ENCODE measurements at regions not wholly inside any gene's neighbourhood (a gene's known extent, or its start where the extent isn't known, plus 50 kb on each side); places are given as distances from the start of the nearest gene placed in this dataset.

DNA sequence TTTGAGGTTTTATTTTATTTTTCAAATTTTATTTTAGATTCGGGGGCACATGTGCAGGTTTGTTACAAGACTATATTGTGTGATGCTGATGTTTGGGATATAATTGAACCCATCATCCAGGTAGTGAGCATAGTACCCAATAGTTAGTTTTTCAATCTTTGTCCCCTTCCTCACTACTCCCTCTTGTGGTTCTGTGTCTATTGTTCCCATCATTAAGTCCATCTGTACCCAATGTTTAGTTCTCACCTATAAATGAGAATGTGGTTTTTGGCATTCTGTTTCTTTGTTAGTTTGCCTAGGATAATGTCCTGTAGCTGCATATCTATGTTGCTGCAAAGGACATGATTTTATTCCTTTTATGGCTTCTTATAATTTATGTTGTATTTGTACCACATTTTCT, 767.2 kb upstream of the ADGRL3 start:
- Histone ChIP-seq H3K4me3 (ENCODE audit: low read depth, low read length) (no peak overlapping the region), H3K27me3 (ENCODE audit: control insufficient read depth, insufficient read depth, low read length) (no peaks in the 10 kb centered on the region), H3K36me3 (ENCODE audit: control insufficient read depth, insufficient read depth, low read length) (no peaks in the 10 kb centered on the region)
- DNase-seq (ENCODE audit: low read depth), result no peak
- POLR2A ChIA-PET, result no interaction called here
- TF ChIP-seq, protein P1, sequence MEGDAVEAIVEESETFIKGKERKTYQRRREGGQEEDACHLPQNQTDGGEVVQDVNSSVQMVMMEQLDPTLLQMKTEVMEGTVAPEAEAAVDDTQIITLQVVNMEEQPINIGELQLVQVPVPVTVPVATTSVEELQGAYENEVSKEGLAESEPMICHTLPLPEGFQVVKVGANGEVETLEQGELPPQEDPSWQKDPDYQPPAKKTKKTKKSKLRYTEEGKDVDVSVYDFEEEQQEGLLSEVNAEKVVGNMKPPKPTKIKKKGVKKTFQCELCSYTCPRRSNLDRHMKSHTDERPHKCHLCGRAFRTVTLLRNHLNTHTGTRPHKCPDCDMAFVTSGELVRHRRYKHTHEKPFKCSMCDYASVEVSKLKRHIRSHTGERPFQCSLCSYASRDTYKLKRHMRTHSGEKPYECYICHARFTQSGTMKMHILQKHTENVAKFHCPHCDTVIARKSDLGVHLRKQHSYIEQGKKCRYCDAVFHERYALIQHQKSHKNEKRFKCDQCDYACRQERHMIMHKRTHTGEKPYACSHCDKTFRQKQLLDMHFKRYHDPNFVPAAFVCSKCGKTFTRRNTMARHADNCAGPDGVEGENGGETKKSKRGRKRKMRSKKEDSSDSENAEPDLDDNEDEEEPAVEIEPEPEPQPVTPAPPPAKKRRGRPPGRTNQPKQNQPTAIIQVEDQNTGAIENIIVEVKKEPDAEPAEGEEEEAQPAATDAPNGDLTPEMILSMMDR (IDR thresholded peaks at IDR 0.05; ENCODE audit: insufficient read depth, low read depth, low read length), result no peak
- CTCF ChIA-PET, result no interaction called here

DNA sequence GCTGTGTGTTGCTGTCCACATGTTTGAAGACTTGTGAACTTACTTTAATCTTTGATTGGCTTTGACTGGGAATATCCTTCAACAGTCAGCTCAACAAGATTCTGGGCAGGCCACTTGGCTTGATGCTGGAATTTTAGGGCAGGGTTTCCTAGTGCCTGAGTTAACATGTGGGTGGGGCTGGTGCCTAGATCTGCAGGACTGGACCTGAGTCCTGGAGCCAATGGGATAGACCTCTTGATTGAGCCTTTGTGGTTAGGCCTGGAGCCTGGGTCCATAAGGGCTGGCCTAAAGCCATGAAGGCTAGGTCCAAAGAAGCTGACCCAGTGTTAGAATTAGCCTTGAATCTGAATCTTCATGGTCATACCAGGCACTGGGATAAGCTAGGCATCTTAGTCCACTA, 757.1 kb upstream of the ADGRL3 start:
- Histone ChIP-seq H3K4me3 (ENCODE audit: low read depth, low read length) (no peak overlapping the region), H3K27me3 (ENCODE audit: control insufficient read depth, insufficient read depth, low read length) (no peaks in the 10 kb centered on the region), H3K36me3 (ENCODE audit: control insufficient read depth, insufficient read depth, low read length) (no peaks in the 10 kb centered on the region)
- ChIA-PET CTCF (no interaction called here), POLR2A (no interaction called here)
- no peak for DNase-seq (ENCODE audit: low read depth)
- TF ChIP-seq, protein P1 (IDR thresholded peaks at IDR 0.05; ENCODE audit: insufficient read depth, low read depth, low read length), result no peak

DNA sequence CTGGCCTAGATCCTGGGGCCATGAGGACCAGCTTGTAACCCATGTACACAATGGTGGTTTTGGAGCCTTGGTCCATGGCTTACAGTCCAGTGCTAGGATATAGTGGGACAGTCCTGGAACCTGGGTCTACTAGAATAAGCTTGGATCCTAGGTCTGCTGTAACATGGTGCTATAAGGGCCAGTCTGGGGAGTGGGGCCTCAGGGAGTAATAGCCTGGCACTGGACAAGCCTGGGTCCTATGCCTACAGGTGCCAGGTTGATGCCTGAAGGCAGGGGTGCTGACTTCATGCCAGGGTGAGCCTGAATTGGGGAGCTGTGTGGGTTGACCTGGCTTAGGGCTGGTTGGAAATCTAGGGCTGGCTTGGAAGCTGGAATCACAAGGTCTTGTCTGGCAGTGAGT, 756.3 kb upstream of the ADGRL3 start:
- CTCF ChIA-PET, result no interaction called here
- no peak for DNase-seq (ENCODE audit: low read depth)

DNA sequence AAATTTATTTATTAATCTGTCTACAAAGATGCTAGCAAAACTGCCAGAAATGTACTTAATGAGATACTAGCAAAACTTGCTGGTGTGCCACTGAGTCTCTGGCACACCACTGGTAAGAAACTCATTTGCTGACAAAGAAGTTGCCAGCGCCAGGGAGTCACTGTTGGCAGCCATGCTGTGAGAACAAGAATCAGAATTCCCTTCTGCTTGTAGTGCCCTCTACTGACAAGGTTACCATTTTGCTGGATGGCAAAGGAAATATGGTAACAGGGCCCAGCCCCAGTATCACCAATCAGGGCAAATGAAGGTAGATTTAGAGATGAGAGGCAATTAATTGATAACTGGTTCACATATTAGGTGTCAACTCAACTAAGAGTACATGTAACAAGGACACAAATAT, 750.1 kb upstream of the ADGRL3 start:
- Histone ChIP-seq H3K27me3 (ENCODE audit: control insufficient read depth, insufficient read depth, low read length) (no peaks in the 10 kb centered on the region), H3K36me3 (ENCODE audit: control insufficient read depth, insufficient read depth, low read length) (no peaks in the 10 kb centered on the region), H3K4me3 (ENCODE audit: low read depth, low read length) (no peak overlapping the region)
- TF ChIP-seq, protein P1 (IDR thresholded peaks at IDR 0.05; ENCODE audit: insufficient read depth, low read depth, low read length), result no peak
- DNase-seq (ENCODE audit: low read depth), result no peak
- ChIA-PET POLR2A (no interaction called here), CTCF (no interaction called here)

More for the DNA sequence above, 756.3 kb upstream of the ADGRL3 start:
- Histone ChIP-seq H3K36me3 (ENCODE audit: control insufficient read depth, insufficient read depth, low read length) (no peaks in the 10 kb centered on the region), H3K27me3 (ENCODE audit: control insufficient read depth, insufficient read depth, low read length) (no peaks in the 10 kb centered on the region), H3K4me3 (ENCODE audit: low read depth, low read length) (no peak overlapping the region)
- POLR2A ChIA-PET, result no interaction called here
- TF ChIP-seq, protein P1 (IDR thresholded peaks at IDR 0.05; ENCODE audit: insufficient read depth, low read depth, low read length), result no peak

DNA sequence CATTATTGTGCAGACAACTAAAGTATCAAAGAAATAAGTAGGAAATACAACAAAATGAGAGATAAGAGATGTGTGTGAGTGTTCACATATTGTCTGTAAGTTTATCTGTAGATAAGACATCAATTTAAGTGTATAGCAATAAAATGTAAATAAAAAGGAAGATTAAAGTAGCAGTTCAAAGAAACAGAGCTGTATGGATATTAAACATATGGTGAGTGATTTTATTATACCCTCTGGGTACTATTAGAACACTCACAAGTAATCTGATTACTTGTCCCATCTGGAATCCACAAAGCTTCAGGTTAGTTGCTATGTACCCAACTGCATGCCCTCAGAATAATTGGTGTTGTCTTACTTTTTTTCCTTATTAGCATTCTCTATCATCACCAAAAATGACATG, 747.9 kb upstream of the ADGRL3 start:
- ChIA-PET POLR2A (no interaction called here), CTCF (interaction anchor here (1.9 kb wide), 1 partner anchor 12 kb away, joined by 9 read pairs; no protein-coding TSS in a partner anchor)
- TF ChIP-seq, protein P1 (IDR thresholded peaks at IDR 0.05; ENCODE audit: insufficient read depth, low read depth, low read length), result no peak

More for the DNA sequence above, 747.9 kb upstream of the ADGRL3 start:
- Histone ChIP-seq H3K4me3 (ENCODE audit: low read depth, low read length) (no peak overlapping the region), H3K27me3 (ENCODE audit: control insufficient read depth, insufficient read depth, low read length) (no peaks in the 10 kb centered on the region), H3K36me3 (ENCODE audit: control insufficient read depth, insufficient read depth, low read length) (no peaks in the 10 kb centered on the region)
- no peak for DNase-seq (ENCODE audit: low read depth)
